Glutamatergic neuron (in vitro differentiated cells): ENCODE measurements at regions not wholly inside any gene's neighbourhood (a gene's known extent, or its start where the extent isn't known, plus 50 kb on each side); places are given as distances from the start of the nearest gene placed in this dataset.

ENCODE experiments used
- DNase-seq: peaks from one replicate; pipeline ENCODE4 v3.0.0; 2022
- H3K27ac Mint-ChIP-seq: one replicate; pipeline ENCODE4 v1.8.0; 2020; ENCODE audit warnings: mild to moderate bottlenecking, mixed read lengths, inconsistent platforms; ENCODE audit not compliant: unreplicated experiment
- H3K27me3 Mint-ChIP-seq: one replicate; pipeline ENCODE4 v1.8.0; 2020; ENCODE audit warnings: mild to moderate bottlenecking, moderate library complexity, mixed read lengths, inconsistent platforms; ENCODE audit not compliant: unreplicated experiment
- H3K36me3 Mint-ChIP-seq: one replicate; pipeline ENCODE4 v1.8.0; 2020; ENCODE audit warnings: mild to moderate bottlenecking, mixed read lengths, inconsistent platforms; ENCODE audit not compliant: unreplicated experiment
- H3K4me1 Mint-ChIP-seq: one replicate; pipeline ENCODE4 v1.8.0; 2020; ENCODE audit warnings: mild to moderate bottlenecking, low read depth, mixed read lengths, inconsistent platforms; ENCODE audit not compliant: unreplicated experiment
- H3K4me3 Mint-ChIP-seq: one replicate; pipeline ENCODE4 v1.8.0; 2020; ENCODE audit warnings: mild to moderate bottlenecking, mixed read lengths, inconsistent platforms; ENCODE audit not compliant: unreplicated experiment
- H3K9me3 Mint-ChIP-seq: one replicate; pipeline ENCODE4 v1.8.0; 2020; ENCODE audit warnings: mild to moderate bottlenecking, moderate library complexity, mixed read lengths, inconsistent platforms; ENCODE audit not compliant: unreplicated experiment
- TF ChIP-seq, protein P1 (sequence below): fragments of 200-600 bp; sonication (generic); IDR thresholded peaks from one replicate; pipeline ENCODE4 v1.5.0; 2021; ENCODE audit not compliant: partially characterized antibody, unreplicated experiment

DNA sequence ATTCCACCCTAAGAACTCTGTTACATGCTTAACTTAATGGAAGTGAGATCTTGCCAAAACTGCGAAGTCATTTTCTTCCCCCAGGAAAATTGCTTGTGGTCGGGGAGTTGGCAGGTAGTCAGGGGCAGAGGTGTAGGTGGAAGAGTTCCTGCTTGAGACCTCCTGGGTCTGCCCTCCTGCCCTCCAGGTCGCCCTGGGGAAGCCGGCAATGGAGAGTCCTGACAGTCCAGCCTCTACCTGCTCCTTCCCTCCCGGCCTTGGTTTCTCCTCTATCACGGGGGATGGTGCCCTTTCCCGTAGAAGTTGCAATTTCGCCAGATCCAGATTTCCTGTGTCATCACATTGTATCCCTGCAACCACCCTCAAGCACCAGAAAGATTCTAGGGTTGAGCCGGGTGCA, 463.8 kb downstream of the MATN1 start:
- Mint-ChIP-seq H3K36me3 (peaks cover 6% of the 10 kb centered on the region), H3K4me3 (no peak overlapping the region), H3K27me3 (no peaks in the 10 kb centered on the region), H3K27ac (no peak overlapping the region), H3K4me1 (no peaks in the 10 kb centered on the region), H3K9me3 (peaks cover 2% of the 10 kb centered on the region)
- TF ChIP-seq, protein P1, sequence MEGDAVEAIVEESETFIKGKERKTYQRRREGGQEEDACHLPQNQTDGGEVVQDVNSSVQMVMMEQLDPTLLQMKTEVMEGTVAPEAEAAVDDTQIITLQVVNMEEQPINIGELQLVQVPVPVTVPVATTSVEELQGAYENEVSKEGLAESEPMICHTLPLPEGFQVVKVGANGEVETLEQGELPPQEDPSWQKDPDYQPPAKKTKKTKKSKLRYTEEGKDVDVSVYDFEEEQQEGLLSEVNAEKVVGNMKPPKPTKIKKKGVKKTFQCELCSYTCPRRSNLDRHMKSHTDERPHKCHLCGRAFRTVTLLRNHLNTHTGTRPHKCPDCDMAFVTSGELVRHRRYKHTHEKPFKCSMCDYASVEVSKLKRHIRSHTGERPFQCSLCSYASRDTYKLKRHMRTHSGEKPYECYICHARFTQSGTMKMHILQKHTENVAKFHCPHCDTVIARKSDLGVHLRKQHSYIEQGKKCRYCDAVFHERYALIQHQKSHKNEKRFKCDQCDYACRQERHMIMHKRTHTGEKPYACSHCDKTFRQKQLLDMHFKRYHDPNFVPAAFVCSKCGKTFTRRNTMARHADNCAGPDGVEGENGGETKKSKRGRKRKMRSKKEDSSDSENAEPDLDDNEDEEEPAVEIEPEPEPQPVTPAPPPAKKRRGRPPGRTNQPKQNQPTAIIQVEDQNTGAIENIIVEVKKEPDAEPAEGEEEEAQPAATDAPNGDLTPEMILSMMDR = no peak
- DNase-seq = no peak

DNA sequence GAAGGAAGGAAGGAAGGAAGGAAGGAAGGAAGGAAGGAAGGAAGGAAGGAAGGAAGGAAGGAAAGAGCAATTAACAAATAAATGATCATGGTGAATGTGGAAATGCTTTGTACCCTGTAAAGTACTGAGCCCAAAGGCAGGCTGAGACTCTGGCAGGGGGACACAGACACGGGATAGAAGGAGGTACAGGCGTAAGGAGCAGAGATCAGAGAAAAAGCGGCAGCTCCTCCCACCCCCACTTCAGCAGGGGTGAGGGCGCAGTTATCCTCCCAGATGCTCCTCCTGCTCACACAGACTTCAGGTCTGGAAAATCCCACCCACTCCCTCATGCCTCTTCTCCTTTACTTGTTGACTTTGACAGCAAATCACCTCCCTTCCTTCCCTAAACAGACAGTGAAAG, 464.5 kb downstream of the MATN1 start:
- peaks cover 2% of the 10 kb centered on the region for H3K9me3 Mint-ChIP-seq
- no peaks in the 10 kb centered on the region for H3K4me1 Mint-ChIP-seq
- peaks cover 6% of the 10 kb centered on the region for H3K36me3 Mint-ChIP-seq
- TF ChIP-seq, protein P1 = no peak
- no peak overlapping the region for H3K27ac Mint-ChIP-seq
- H3K4me3 Mint-ChIP-seq = no peak overlapping the region
- H3K27me3 Mint-ChIP-seq = peaks cover 3% of the 10 kb centered on the region
- DNase-seq = no peak

DNA sequence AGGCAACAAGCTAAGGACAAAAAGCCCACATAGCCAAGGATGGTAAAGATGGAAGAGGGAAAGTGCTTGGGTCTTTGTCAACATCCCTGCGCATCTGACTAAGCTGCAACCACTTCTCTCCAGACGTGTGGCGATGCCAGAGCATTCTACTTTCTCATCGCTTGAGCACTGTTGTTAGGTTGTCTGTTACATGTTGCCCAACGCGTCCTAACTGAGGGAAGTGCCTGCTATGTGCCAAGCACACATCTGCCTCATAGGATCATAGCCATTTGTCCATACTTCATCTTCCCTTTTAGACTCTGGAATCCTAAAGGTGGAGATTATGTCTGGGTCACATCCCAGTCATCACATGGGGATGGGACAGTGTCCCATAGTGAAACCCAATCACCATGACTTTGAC, 464.9 kb downstream of the MATN1 start:
- H3K27ac Mint-ChIP-seq = no peak overlapping the region
- H3K4me1 Mint-ChIP-seq = no peaks in the 10 kb centered on the region
- DNase-seq = no peak
- H3K27me3 Mint-ChIP-seq = peaks cover 3% of the 10 kb centered on the region
- H3K9me3 Mint-ChIP-seq = peaks cover 2% of the 10 kb centered on the region
- no peak overlapping the region for H3K4me3 Mint-ChIP-seq
- TF ChIP-seq, protein P1 = no peak
- peaks cover 6% of the 10 kb centered on the region for H3K36me3 Mint-ChIP-seq

DNA sequence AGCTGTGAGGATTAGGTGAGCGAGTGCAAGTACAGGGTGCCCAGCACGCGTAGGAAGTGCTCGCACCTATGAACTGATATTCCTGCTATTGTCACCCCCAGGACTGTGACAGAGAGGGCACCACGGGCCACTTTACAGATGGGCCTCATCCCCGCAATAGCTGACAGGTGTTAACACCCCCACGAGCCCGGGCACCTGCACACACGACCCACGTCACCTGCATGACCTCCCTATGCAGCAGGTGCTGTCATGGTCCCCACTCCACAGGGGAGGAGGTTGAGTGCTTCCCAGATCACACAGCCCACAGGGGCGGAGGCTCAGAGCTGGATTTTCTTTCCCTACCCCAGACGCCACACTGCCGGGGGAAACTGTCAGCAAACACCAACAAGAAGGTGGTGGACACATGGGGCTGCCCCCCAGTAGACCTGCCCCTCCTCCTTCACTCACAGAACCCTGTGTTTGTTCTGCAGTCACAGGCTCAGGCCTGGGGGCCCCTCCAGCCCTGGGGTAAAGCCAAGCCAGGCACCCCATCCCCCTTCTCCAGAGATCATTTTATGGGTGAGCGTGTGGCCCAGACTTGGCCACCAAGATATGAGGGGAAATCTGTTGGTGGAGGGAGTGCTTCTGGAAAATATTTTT, 465.5 kb downstream of the MATN1 start:
- no peak for DNase-seq
- Mint-ChIP-seq H3K27me3 (peaks cover 6% of the 10 kb centered on the region), H3K4me3 (no peak overlapping the region), H3K9me3 (peaks cover 2% of the 10 kb centered on the region), H3K27ac (no peak overlapping the region), H3K36me3 (peaks cover 6% of the 10 kb centered on the region), H3K4me1 (no peaks in the 10 kb centered on the region)
- TF ChIP-seq, protein P1 = no peak

DNA sequence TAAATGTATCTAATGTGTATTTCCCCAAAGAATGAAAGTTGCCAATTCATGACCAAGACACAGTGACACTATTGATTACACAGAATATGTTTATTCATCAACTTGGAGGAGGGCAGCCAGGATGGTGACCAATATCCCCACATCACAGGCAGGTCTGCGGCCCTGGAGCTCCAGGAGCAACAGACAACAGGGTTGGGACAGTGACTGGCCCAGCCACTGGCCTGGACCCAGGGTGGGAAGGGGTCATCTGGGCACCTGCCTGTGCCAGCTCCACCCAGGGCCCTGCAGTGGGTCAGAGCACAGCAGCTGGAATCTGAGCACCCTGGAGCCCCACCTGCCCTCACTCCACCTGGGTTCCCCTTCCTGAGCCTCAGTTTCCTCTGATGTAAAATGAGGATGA, 466.1 kb downstream of the MATN1 start:
- Mint-ChIP-seq H3K9me3 (no peaks in the 10 kb centered on the region), H3K4me3 (no peak overlapping the region), H3K36me3 (peaks cover 6% of the 10 kb centered on the region), H3K27me3 (peaks cover 6% of the 10 kb centered on the region), H3K27ac (no peak overlapping the region), H3K4me1 (no peaks in the 10 kb centered on the region)
- no peak for DNase-seq
- TF ChIP-seq, protein P1 = no peak
